HG03045 (cell line): ENCODE measurements at regions not wholly inside any gene's neighbourhood (a gene's known extent, or its start where the extent isn't known, plus 50 kb on each side); places are given as distances from the start of the nearest gene placed in this dataset.
"Not testable (repeated sequence)": the region's sequence is repeated elsewhere in the genome, so short reads cannot be mapped to it uniquely, and the experiment has no call there.

ENCODE experiments used
- ATAC-seq: cut with Tn5 transposase; IDR thresholded peaks from one replicate; pipeline ENCODE4 v1.9.1; 2021; ENCODE audit warnings: mild to moderate bottlenecking, moderate library complexity; ENCODE audit not compliant: unreplicated experiment

GRCh38 chr13:67410645-67411044, 180.5 kb upstream of the PCDH9 start:
- no peak for ATAC-seq

- no peak for ATAC-seq
Measured at GRCh38 chr13:67408798-67409197, 178.7 kb upstream of the PCDH9 start.

- ATAC-seq: no peak
Measured at GRCh38 chr13:67402546-67402945, 172.4 kb upstream of the PCDH9 start.

GRCh38 chr13:67395577-67395976, 165.4 kb upstream of the PCDH9 start:
- ATAC-seq: no peak

- ATAC-seq: no peak
Measured at GRCh38 chr13:67392014-67392413, 161.9 kb upstream of the PCDH9 start.

GRCh38 chr13:67390462-67391086, 160.4 kb upstream of the PCDH9 start:
- ATAC-seq: no peak

GRCh38 chr13:67389171-67389570, 159.0 kb upstream of the PCDH9 start:
- ATAC-seq: no peak

GRCh38 chr13:67383109-67383757, 153.1 kb upstream of the PCDH9 start:
- ATAC-seq: not testable (repeated sequence)

GRCh38 chr13:67377919-67378318, 147.8 kb upstream of the PCDH9 start:
- no peak for ATAC-seq

GRCh38 chr13:67374391-67374790, 144.3 kb upstream of the PCDH9 start:
- ATAC-seq: no peak

GRCh38 chr13:67372868-67373464, 142.8 kb upstream of the PCDH9 start:
- no peak for ATAC-seq

- ATAC-seq: no peak
Measured at GRCh38 chr13:67369895-67370660, 139.9 kb upstream of the PCDH9 start.

GRCh38 chr13:67367399-67367798, 137.3 kb upstream of the PCDH9 start:
- no peak for ATAC-seq

GRCh38 chr13:67366533-67366932, 136.4 kb upstream of the PCDH9 start:
- no peak for ATAC-seq

GRCh38 chr13:67355812-67356476, 125.8 kb upstream of the PCDH9 start:
- no peak for ATAC-seq

- no peak for ATAC-seq
Measured at GRCh38 chr13:67353941-67354340, 123.8 kb upstream of the PCDH9 start.

- no peak for ATAC-seq
Measured at GRCh38 chr13:67353031-67353430, 122.9 kb upstream of the PCDH9 start.

GRCh38 chr13:67351909-67352308, 121.8 kb upstream of the PCDH9 start:
- ATAC-seq: no peak

- ATAC-seq: no peak
Measured at GRCh38 chr13:67351114-67351513, 121.0 kb upstream of the PCDH9 start.

- ATAC-seq: no peak
Measured at GRCh38 chr13:67343777-67344176, 113.6 kb upstream of the PCDH9 start.

GRCh38 chr13:67341406-67341805, 111.3 kb upstream of the PCDH9 start:
- no peak for ATAC-seq
